ENCODE measurements at regions not wholly inside any gene's neighbourhood (a gene's known extent, or its start where the extent isn't known, plus 50 kb on each side); places are given as distances from the start of the nearest gene placed in this dataset.
"Not testable (repeated sequence)": the region's sequence is repeated elsewhere in the genome, so short reads cannot be mapped to it uniquely, and the experiment has no call there.

- DNase-seq, result no peak
Observed at GRCh38 chr6:141131616-141132015, 1001.1 kb upstream of the GJE1 start.

GRCh38 chr6:141123497-141123896, 1009.2 kb upstream of the GJE1 start:
- DNase-seq, result no peak

- no peak for DNase-seq
Observed at GRCh38 chr6:141123049-141123448, 1009.7 kb upstream of the GJE1 start.

GRCh38 chr6:141118991-141119390, 1013.7 kb upstream of the GJE1 start:
- no peak for DNase-seq

GRCh38 chr6:141117874-141118273, 1014.9 kb upstream of the GJE1 start:
- no peak for DNase-seq

GRCh38 chr6:141110481-141110880, 1022.2 kb upstream of the GJE1 start:
- no peak for DNase-seq

- DNase-seq, result no peak
Observed at GRCh38 chr6:141107591-141108160, 1025.0 kb upstream of the GJE1 start.

- DNase-seq, result no peak
Observed at GRCh38 chr6:141105481-141105880, 1027.2 kb upstream of the GJE1 start.

GRCh38 chr6:141103246-141103645, 1029.5 kb upstream of the GJE1 start:
- DNase-seq, result no peak

- DNase-seq, result no peak
Observed at GRCh38 chr6:141097471-141097870, 1035.3 kb upstream of the GJE1 start.

- DNase-seq, result no peak
Observed at GRCh38 chr6:141095308-141095707, 1037.4 kb upstream of the GJE1 start.

GRCh38 chr6:141088171-141088570, 1044.6 kb upstream of the GJE1 start:
- DNase-seq, result no peak

GRCh38 chr6:141077355-141078333, 1055.1 kb upstream of the GJE1 start:
- DNase-seq, result peak; percentile 37

GRCh38 chr6:141057761-141058160, 1075.0 kb upstream of the GJE1 start:
- DNase-seq, result no peak

GRCh38 chr6:141056945-141057625, 1075.6 kb upstream of the GJE1 start:
- DNase-seq, result no peak

- no peak for DNase-seq
Observed at GRCh38 chr6:141050471-141050870, 1082.3 kb upstream of the GJE1 start.

GRCh38 chr6:141048451-141048850, 1084.3 kb upstream of the GJE1 start:
- no peak for DNase-seq

- not testable (repeated sequence) for DNase-seq
Observed at GRCh38 chr6:141046496-141046895, 1086.2 kb upstream of the GJE1 start.

GRCh38 chr6:141041596-141042087, 1091.1 kb upstream of the GJE1 start:
- DNase-seq, result no peak

GRCh38 chr6:141035312-141036200, 1097.2 kb upstream of the GJE1 start:
- no peak for DNase-seq

GRCh38 chr6:141033101-141033500, 1099.6 kb upstream of the GJE1 start:
- DNase-seq, result no peak

- no peak for DNase-seq
Observed at GRCh38 chr6:141029908-141030307, 1102.8 kb upstream of the GJE1 start.
